ENCODE measurements at regions not wholly inside any gene's neighbourhood (a gene's known extent, or its start where the extent isn't known, plus 50 kb on each side); places are given as distances from the start of the nearest gene placed in this dataset.

- no peak for TF ChIP-seq CTCF (IDR thresholded peaks at IDR 0.05; ENCODE audit: insufficient read depth, low read length, severe bottlenecking)
- FAIRE-seq (no peak), DNase-seq (ENCODE audit: low read depth) (no peak)
- no peaks in the 10 kb centered on the region for H3K36me3 ChIP-seq (ENCODE audit: control insufficient read depth, insufficient read depth, low read length)
- no peaks in the 10 kb centered on the region for H3K27me3 ChIP-seq (ENCODE audit: control insufficient read depth, insufficient read depth, low read length)
- H3K4me3 ChIP-seq (ENCODE audit: low read depth, low read length), result no peak overlapping the region
These were observed 453.9 kb downstream of the BRD1 start for GRCh38 chr22:49373801-49374226.

GRCh38 chr22:49373289-49373666, 454.4 kb downstream of the BRD1 start:
- DNase-seq (ENCODE audit: low read depth) (no peak), FAIRE-seq (no peak)
- Histone ChIP-seq H3K4me3 (ENCODE audit: low read depth, low read length) (no peak overlapping the region), H3K36me3 (ENCODE audit: control insufficient read depth, insufficient read depth, low read length) (no peaks in the 10 kb centered on the region), H3K27me3 (ENCODE audit: control insufficient read depth, insufficient read depth, low read length) (no peaks in the 10 kb centered on the region)
- no peak for TF ChIP-seq CTCF (IDR thresholded peaks at IDR 0.05; ENCODE audit: insufficient read depth, low read length, severe bottlenecking)

- no peaks in the 10 kb centered on the region for H3K36me3 ChIP-seq (ENCODE audit: control insufficient read depth, insufficient read depth, low read length)
- no peaks in the 10 kb centered on the region for H3K27me3 ChIP-seq (ENCODE audit: control insufficient read depth, insufficient read depth, low read length)
- no peak for DNase-seq (ENCODE audit: low read depth)
- no peak for TF ChIP-seq CTCF (IDR thresholded peaks at IDR 0.05; ENCODE audit: insufficient read depth, low read length, severe bottlenecking)
- no peak for FAIRE-seq
- H3K4me3 ChIP-seq (ENCODE audit: low read depth, low read length), result no peak overlapping the region
These were observed 455.0 kb downstream of the BRD1 start for GRCh38 chr22:49372530-49373288.

GRCh38 chr22:49372111-49372529, 455.6 kb downstream of the BRD1 start:
- TF ChIP-seq CTCF (IDR thresholded peaks at IDR 0.05; ENCODE audit: insufficient read depth, low read length, severe bottlenecking), result no peak
- Histone ChIP-seq H3K4me3 (ENCODE audit: low read depth, low read length) (no peak overlapping the region), H3K36me3 (ENCODE audit: control insufficient read depth, insufficient read depth, low read length) (no peaks in the 10 kb centered on the region), H3K27me3 (ENCODE audit: control insufficient read depth, insufficient read depth, low read length) (no peaks in the 10 kb centered on the region)
- no peak for FAIRE-seq
- DNase-seq (ENCODE audit: low read depth), result no peak

GRCh38 chr22:49371325-49372110, 456.2 kb downstream of the BRD1 start:
- TF ChIP-seq CTCF (IDR thresholded peaks at IDR 0.05; ENCODE audit: insufficient read depth, low read length, severe bottlenecking), result no peak
- no peak for FAIRE-seq
- no peak for DNase-seq (ENCODE audit: low read depth)
- no peaks in the 10 kb centered on the region for H3K36me3 ChIP-seq (ENCODE audit: control insufficient read depth, insufficient read depth, low read length)
- H3K27me3 ChIP-seq (ENCODE audit: control insufficient read depth, insufficient read depth, low read length), result no peaks in the 10 kb centered on the region
- no peak overlapping the region for H3K4me3 ChIP-seq (ENCODE audit: low read depth, low read length)

Data from bronchial epithelial cell (primary cell).